H9 (cell line): ENCODE measurements at regions not wholly inside any gene's neighbourhood (a gene's known extent, or its start where the extent isn't known, plus 50 kb on each side); places are given as distances from the start of the nearest gene placed in this dataset.

ENCODE experiments used
- DNase-seq: peaks from one replicate; pipeline ENCODE4 v3.0.0-alpha.2; 2017
- H2AFZ ChIP-seq: one replicate; pipeline ENCODE4 v1.6.1; 2013; ENCODE audit warnings: mild to moderate bottlenecking, low read length, control low read depth, moderate library complexity
- H2AK5ac ChIP-seq: 2 replicates; pipeline ENCODE4 v1.6.1; 2013; ENCODE audit warnings: low read length, control low read depth, mixed read lengths; ENCODE audit not compliant: insufficient read length
- H2BK120ac ChIP-seq: one replicate; pipeline ENCODE4 v1.6.1; 2013; ENCODE audit warnings: low read depth, mild to moderate bottlenecking, low read length, control low read depth, inconsistent platforms; ENCODE audit not compliant: poor library complexity, severe bottlenecking
- H2BK12ac ChIP-seq: 2 replicates; pipeline ENCODE4 v1.6.1; 2013; ENCODE audit warnings: low read length, control low read depth, mixed read lengths, low read depth; ENCODE audit not compliant: insufficient read length
- H2BK15ac ChIP-seq: 2 replicates; pipeline ENCODE4 v1.6.1; 2013; ENCODE audit warnings: low read depth, low read length, control low read depth
- H2BK20ac ChIP-seq: one replicate; pipeline ENCODE4 v1.6.1; 2013; ENCODE audit warnings: low read depth, mild to moderate bottlenecking, low read length, control low read depth, inconsistent platforms; ENCODE audit not compliant: poor library complexity, severe bottlenecking
- H2BK5ac ChIP-seq: 2 replicates; pipeline ENCODE4 v1.6.1; 2013; ENCODE audit warnings: low read length, control low read depth, mixed read lengths; ENCODE audit not compliant: insufficient read length
- H3K14ac ChIP-seq: 2 replicates; pipeline ENCODE4 v1.6.1; 2013; ENCODE audit warnings: low read length, control low read depth; ENCODE audit not compliant: insufficient read depth
- H3K18ac ChIP-seq: 2 replicates; pipeline ENCODE4 v1.6.1; 2013; ENCODE audit warnings: low read depth, mild to moderate bottlenecking, mixed read lengths, low read length, control low read depth; ENCODE audit not compliant: insufficient read length
- H3K23ac ChIP-seq: 2 replicates; pipeline ENCODE4 v1.6.1; 2013; ENCODE audit warnings: low read length, control low read depth, mixed read lengths, low read depth; ENCODE audit not compliant: insufficient read length
- H3K23me2 ChIP-seq: 2 replicates; pipeline ENCODE4 v1.6.1; 2013; ENCODE audit warnings: low read depth, mild to moderate bottlenecking, mixed read lengths, low read length, control low read depth; ENCODE audit not compliant: insufficient read length, poor library complexity, severe bottlenecking
- H3K27ac ChIP-seq: 2 replicates; pipeline ENCODE4 v1.5.1; 2013; ENCODE audit warnings: low read length, control low read depth, mixed read lengths, low read depth; ENCODE audit not compliant: insufficient read length
- H3K27me3 ChIP-seq: 2 replicates; pipeline ENCODE4 v1.6.1; 2013; ENCODE audit warnings: low read length, control low read depth, inconsistent platforms; ENCODE audit not compliant: insufficient read depth
- H3K4ac ChIP-seq: 2 replicates; pipeline ENCODE4 v1.6.1; 2013; ENCODE audit warnings: low read depth, mild to moderate bottlenecking, control low read depth, inconsistent platforms, low read length, moderate library complexity
- H3K4me1 ChIP-seq: 2 replicates; pipeline ENCODE4 v1.6.1; 2013; ENCODE audit warnings: low read length, control low read depth, inconsistent platforms; ENCODE audit not compliant: insufficient read depth
- H3K4me2 ChIP-seq: 2 replicates; pipeline ENCODE4 v1.6.1; 2013; ENCODE audit warnings: low read length, control low read depth, mixed read lengths; ENCODE audit not compliant: insufficient read length, insufficient read depth
- H3K56ac ChIP-seq: 2 replicates; pipeline ENCODE4 v1.6.1; 2013; ENCODE audit warnings: low read depth, mild to moderate bottlenecking, mixed read lengths, low read length, control low read depth; ENCODE audit not compliant: insufficient read length
- H3K79me1 ChIP-seq: 2 replicates; pipeline ENCODE4 v1.6.1; 2013; ENCODE audit warnings: low read depth, mild to moderate bottlenecking, moderate library complexity, low read length, control low read depth, inconsistent platforms; ENCODE audit not compliant: insufficient read depth, poor library complexity, severe bottlenecking
- H3K79me2 ChIP-seq: 2 replicates; pipeline ENCODE4 v1.6.1; 2013; ENCODE audit warnings: low read length, control low read depth, inconsistent platforms; ENCODE audit not compliant: insufficient read depth
- H3K9ac ChIP-seq: 2 replicates; pipeline ENCODE4 v1.6.1; 2013; ENCODE audit warnings: low read length, control low read depth, mixed read lengths; ENCODE audit not compliant: insufficient read length; ENCODE audit errors: extremely low read depth
- H3K9me3 ChIP-seq: one replicate; pipeline ENCODE4 v1.6.1; 2013; ENCODE audit warnings: low read depth, low read length, inconsistent platforms; ENCODE audit not compliant: control insufficient read depth
- H3T11ph ChIP-seq: one replicate; pipeline ENCODE4 v1.6.1; 2013; ENCODE audit warnings: mild to moderate bottlenecking, low read length, control low read depth, inconsistent platforms
- H4K20me1 ChIP-seq: one replicate; pipeline ENCODE4 v1.6.1; 2013; ENCODE audit not compliant: control insufficient read depth, insufficient read length, insufficient read depth
- H4K5ac ChIP-seq: 2 replicates; pipeline ENCODE4 v1.6.1; 2013; ENCODE audit warnings: low read depth, mild to moderate bottlenecking, mixed read lengths, low read length, control low read depth; ENCODE audit not compliant: insufficient read length
- H4K8ac ChIP-seq: replicated peaks from 2 replicates; pipeline ENCODE4 v1.6.1; 2013; ENCODE audit warnings: low read length, control low read depth, mixed read lengths, low read depth; ENCODE audit not compliant: insufficient read length
- H4K91ac ChIP-seq: 2 replicates; pipeline ENCODE4 v1.6.1; 2013; ENCODE audit warnings: low read depth, mild to moderate bottlenecking, moderate library complexity, mixed read lengths, low read length, control low read depth; ENCODE audit not compliant: insufficient read length
- H3K27ac Mint-ChIP-seq, 3 experiments: 2 replicates in 2 of 3; 3 replicates in 1 of 3; pipeline ENCODE4 v1.8.0; 2020 to 2021; ENCODE audit warnings: mixed read lengths in 3 of 3, mild to moderate bottlenecking in 1 of 3, moderate library complexity in 1 of 3
- H3K27me3 Mint-ChIP-seq: 2 replicates; pipeline ENCODE4 v1.8.0; 2021; ENCODE audit warnings: low read depth, mild to moderate bottlenecking, moderate library complexity, mixed read lengths
- H3K36me3 Mint-ChIP-seq, 3 experiments: 2 replicates in 2 of 3; 3 replicates in 1 of 3; pipeline ENCODE4 v1.8.0; 2020 to 2021; ENCODE audit warnings: low read depth in 3 of 3, mixed read lengths in 3 of 3; ENCODE audit not compliant: insufficient read depth in 1 of 3
- H3K4me1 Mint-ChIP-seq, 2 experiments: 2 replicates each; pipeline ENCODE4 v1.8.0; 2020; ENCODE audit warnings: mixed read lengths in 2 of 2
- H3K4me3 Mint-ChIP-seq, 2 experiments: 2 replicates in 1 of 2; 3 replicates in 1 of 2; pipeline ENCODE4 v1.8.0; 2020 to 2021; ENCODE audit warnings: mild to moderate bottlenecking in 2 of 2, mixed read lengths in 2 of 2, moderate library complexity in 1 of 2
- H3K9me3 Mint-ChIP-seq, 2 experiments: 2 replicates in 1 of 2; 3 replicates in 1 of 2; pipeline ENCODE4 v1.8.0; 2020; ENCODE audit warnings: mild to moderate bottlenecking in 2 of 2, mixed read lengths in 2 of 2, moderate library complexity in 1 of 2
- CTCF ChIP-seq: fragments of 200-600 bp; sonication (generic); conservative IDR thresholded peaks from 3 replicates; pipeline ENCODE4 v1.8.0; 2021; ENCODE audit warnings: antibody characterized with exemption, mild to moderate bottlenecking
- WGBS: extraction: QIAGEN DNeasy Blood & Tissue Kit; methylation state at CpG from one replicate; pipeline ENCODE4 v1.1.7; 2013; ENCODE audit warnings: missing lambda C conversion rate, low lambda C conversion rate, mixed read lengths; ENCODE audit not compliant: insufficient read length; ENCODE audit errors: extremely low coverage; 5-methylcytosine and 5-hydroxymethylcytosine counted together

- H4K20me1 ChIP-seq = no peaks in the 10 kb centered on the region
- Mint-ChIP-seq H3K36me3 (no peaks in the 10 kb centered on the region), H3K9me3 (no peaks in the 10 kb centered on the region), H3K27ac (no peak overlapping the region), H3K4me1 (peaks cover 5 to 6% of the 10 kb centered on the region in 2 experiments), H3K27me3 (no peaks in the 10 kb centered on the region; the same call in 1 of the 2 replicates), H3K4me3 (no peak overlapping the region)
- H4K91ac ChIP-seq = no peak overlapping the region
- H3K27me3 ChIP-seq = no peaks in the 10 kb centered on the region
- H4K8ac ChIP-seq = no peak overlapping the region
- H3K4me2 ChIP-seq = no peak overlapping the region
- H3K18ac ChIP-seq = no peak overlapping the region
- H3K27ac ChIP-seq = no peak overlapping the region
- H3K23me2 ChIP-seq = no peaks in the 10 kb centered on the region
- H3K9ac ChIP-seq = no peak overlapping the region
- no peak overlapping the region for H3T11ph ChIP-seq
- no peak for DNase-seq
- H4K5ac ChIP-seq = no peak overlapping the region
- H3K79me2 ChIP-seq = no peaks in the 10 kb centered on the region
- no peaks in the 10 kb centered on the region for H3K9me3 ChIP-seq
- no peak overlapping the region for H3K4ac ChIP-seq
- no peaks in the 10 kb centered on the region for H3K4me1 ChIP-seq
- no peak overlapping the region for H3K23ac ChIP-seq
- no peak overlapping the region for H2BK5ac ChIP-seq
- no peak overlapping the region for H2AFZ ChIP-seq
- H2BK15ac ChIP-seq = no peak overlapping the region
- WGBS = no CpG with 5 or more reads among the region's 3 CpGs
- H3K14ac ChIP-seq = no peak overlapping the region
- TF ChIP-seq CTCF = no peak
- H2AK5ac ChIP-seq = no peak overlapping the region
- H2BK12ac ChIP-seq = no peak overlapping the region
- H2BK120ac ChIP-seq = no peak overlapping the region
- H2BK20ac ChIP-seq = no peak overlapping the region
- no peaks in the 10 kb centered on the region for H3K79me1 ChIP-seq
- no peak overlapping the region for H3K56ac ChIP-seq
These were observed 354.2 kb upstream of the ESRRG start for GRCh38 chr1:217077426-217077825.
